Iris pigment epithelial cell (primary cell): ENCODE measurements at regions not wholly inside any gene's neighbourhood (a gene's known extent, or its start where the extent isn't known, plus 50 kb on each side); places are given as distances from the start of the nearest gene placed in this dataset.
"Not testable (repeated sequence)": the region's sequence is repeated elsewhere in the genome, so short reads cannot be mapped to it uniquely, and the experiment has no call there.

ENCODE experiments used
- DNase-seq: peaks from one replicate; pipeline ENCODE4 v3.0.0-alpha.2; 2011; ENCODE audit warnings: low read depth

DNA sequence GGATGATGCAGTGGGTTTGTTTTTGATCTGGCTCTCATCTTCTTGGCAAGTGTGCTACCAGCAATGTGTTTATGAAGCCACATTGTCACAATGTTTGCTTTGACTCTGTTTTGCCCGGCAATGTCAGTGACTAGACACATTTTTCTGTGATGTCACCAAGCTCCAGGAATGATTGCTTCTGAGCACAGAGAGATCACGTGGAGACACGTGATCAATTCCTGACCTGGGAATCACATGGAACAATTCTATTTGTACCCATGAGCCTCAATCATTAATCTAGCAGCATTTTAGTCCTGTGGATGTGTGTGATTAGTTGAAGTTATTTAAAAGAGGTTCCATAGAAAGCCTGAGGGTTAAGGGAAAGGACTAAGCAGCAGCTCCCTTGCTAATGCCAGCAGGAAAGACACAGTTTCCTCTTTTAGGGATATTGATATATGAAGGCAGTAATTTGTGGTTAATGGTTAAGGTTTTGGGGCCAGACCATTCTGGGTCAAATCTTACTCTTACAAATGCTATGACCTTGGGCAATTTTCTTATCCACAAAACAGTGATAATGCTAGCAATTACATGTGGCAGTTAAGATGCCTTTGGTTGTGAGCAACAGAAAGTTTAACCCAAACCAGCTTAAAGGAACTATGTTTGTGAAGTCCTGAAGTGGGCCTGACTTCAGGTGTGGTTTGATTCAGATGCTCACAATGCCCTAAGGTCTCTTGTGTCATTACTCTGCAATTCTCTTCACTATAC lies 59.0 kb downstream of the FASLG start:
- no peak for DNase-seq

DNA sequence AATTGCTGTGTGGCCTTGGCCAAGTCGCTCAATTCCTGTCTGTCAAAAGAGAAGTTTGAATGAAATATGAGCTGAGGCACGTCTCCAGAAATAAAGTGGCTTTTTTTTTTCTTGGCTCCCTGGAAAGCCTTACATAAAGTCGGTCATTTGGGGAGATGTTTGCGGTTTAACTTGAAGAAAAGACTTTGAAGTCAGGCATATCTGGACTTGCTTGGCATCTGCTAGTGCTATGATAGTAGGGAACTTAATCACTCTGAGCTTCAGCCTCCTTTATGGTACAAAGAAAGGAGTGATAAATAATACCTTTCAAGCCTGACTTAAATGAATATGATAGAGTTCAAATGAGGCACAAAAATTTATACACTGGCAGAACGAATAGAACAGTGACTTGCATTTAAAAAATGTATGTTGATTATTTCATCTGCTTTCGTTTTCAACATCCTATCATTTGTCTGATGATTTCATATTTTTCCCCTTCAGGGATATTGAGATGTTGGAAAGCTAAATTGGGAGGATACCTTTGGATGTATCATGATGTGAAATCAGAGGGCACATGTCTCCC lies 60.2 kb downstream of the FASLG start:
- peak; percentile 39 for DNase-seq

DNA sequence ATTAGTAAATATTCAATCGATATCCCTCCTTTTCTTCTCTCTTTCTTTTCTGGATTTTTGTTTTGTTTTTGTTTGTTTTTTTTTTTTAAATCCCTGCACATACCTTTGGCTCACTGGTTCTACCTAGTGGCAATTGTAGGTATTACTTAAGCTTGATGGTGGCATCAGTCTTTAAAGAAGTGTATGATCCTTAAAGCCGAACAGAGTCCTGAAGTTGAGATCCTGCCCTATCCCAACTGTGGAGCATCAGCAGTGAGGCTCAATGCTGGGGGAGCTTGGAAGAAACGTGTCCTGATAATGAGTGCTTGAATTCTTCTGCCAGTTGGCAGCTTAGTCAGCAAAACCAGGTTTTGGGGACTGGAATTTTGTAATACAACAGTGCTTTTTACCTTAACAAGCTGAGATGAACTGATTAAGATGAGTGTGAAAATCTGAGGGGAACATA lies 60.8 kb downstream of the FASLG start:
- DNase-seq = peak; percentile 57

DNA sequence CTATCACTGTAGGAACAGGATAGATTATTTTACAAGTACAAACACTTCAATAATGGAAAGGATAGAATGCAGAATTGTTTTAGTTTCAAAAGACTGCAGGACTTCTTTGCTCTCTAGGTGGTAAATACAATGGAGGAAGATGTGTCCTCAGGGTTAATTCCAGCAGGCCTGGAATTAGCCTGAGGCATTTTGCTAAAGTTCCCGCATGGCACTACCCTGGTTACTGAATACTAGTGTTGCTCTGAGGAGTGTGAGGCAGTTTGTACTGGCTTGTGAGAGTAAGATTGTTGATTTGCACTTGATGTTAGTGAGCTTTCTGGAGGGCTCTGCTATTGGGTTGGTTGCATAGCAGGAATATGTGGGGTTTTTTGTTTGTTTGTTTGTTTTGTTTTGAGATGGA lies 61.4 kb downstream of the FASLG start:
- no peak for DNase-seq

DNA sequence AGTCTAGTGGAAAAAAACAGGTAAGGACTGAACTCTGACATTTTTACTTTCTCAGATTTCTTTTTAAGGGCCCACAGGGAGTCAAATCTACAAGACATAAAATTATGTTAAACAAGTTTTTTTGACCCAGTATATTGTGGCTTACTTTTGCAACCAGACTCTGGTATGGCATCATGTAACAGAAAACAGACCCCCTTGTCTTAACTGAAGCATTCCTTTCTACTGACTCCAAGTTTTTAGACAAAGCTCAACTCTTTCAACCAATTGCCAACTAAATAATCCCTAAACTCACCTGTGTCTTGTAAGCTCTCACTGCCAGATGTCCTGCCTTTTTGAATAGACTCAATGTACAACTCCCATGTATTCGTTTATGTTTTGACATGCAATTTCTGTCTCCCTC lies 64.3 kb downstream of the FASLG start:
- peak; percentile 45 for DNase-seq

DNA sequence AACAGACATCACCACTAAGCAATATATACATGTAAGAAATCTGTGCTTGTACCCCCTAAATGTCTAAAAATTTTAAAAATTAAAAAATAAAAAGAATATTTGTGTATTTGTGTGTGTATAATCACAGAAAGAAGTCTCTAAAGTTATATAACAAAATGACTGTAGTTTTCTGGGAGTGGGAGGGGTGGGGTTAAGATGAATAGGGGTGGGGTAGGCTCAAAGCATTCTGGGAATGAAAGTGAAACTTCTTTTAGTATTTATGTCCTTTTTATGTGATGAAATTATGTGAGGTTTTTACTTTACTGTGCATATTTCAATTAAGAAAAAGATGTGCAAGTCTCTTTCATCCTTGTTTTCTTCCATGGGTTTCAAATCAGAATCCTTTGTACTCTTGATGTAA lies 65.3 kb downstream of the FASLG start:
- DNase-seq = no peak

DNA sequence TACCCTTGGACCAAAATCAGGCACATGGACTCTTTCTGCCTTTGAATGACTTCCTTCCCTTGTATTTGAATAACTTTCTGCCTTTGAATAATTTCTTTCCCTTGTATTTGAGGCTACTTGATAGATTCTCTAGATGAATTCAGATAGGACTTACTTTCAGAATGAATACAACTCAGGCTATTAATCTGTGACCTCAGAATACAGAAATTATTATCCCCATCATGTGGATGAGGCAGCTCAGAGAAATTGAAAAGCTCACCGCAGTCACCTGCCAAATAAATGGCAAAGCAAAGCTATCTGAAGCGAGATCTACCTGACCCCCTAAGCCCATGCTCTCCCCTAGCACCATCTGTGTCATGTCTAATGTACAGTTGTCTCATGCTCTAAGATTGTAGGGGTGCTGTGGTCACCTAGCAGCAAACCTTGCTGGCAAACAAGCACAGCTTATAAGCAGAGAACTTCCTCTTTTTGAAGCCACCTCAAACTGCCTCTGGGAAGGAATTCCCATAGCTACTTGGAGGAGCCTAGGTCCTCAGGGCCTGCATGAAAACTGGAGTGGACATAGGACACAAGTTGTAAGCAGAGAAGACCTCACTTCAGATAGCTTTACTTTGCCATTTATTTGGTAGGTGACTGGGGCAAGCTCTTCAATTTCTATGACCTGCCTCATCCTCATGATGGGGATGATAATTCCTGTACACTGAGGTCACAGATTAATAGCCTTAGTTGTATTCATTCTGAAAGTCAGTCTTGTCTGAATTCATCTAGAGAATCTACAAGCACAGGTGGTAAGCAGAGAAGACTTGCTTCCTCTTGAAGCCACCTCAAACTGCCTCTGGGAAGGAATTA lies 66.1 kb downstream of the FASLG start:
- no peak for DNase-seq

DNA sequence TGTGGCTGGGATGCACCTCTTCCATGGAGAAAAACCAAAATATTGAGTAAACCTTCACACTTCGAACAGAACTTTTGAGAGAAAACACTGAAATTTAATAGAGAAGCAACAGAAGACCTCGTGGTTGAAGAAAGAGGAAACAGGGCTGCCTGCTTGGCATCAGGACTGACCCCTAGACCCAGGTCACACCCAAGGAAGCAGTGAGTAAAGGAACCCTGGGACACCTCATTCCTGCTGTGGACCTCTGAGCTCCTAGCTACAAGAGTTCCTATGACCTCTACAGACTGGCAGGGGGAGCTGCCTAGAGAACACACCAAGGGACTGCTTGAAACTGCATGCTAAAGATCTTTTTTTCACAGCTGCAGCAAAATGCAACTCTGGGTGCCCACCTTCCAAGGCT lies 67.8 kb downstream of the FASLG start:
- DNase-seq = no peak

DNA sequence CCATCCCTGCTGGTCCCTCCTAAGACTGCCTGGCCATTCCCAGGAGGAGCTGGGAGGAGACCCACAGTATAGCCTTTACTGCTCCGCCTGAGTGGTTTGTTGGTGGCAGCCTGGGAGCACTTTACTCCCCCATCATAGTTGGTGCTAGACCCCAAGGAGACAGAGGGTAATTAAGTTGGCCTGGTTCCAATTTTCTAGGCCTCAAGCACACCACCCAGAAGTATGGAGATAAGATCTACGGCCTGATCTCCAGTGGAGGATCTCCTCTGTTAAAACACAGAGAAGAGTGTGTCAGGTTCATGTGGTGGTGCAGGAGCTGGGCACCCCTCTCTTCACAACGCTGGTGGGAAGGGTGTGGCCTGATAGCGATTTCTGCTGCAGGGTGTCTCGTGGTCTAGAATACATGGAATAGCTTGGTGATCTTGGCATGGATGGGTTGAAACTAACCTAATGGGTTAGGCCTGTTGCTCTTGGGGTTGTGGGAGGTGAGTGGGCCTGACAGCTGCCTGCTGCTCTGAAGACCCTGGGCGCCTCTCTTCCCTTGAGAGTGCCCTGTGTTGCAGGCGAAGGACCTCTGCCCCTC lies 68.5 kb downstream of the FASLG start:
- DNase-seq = no peak

DNA sequence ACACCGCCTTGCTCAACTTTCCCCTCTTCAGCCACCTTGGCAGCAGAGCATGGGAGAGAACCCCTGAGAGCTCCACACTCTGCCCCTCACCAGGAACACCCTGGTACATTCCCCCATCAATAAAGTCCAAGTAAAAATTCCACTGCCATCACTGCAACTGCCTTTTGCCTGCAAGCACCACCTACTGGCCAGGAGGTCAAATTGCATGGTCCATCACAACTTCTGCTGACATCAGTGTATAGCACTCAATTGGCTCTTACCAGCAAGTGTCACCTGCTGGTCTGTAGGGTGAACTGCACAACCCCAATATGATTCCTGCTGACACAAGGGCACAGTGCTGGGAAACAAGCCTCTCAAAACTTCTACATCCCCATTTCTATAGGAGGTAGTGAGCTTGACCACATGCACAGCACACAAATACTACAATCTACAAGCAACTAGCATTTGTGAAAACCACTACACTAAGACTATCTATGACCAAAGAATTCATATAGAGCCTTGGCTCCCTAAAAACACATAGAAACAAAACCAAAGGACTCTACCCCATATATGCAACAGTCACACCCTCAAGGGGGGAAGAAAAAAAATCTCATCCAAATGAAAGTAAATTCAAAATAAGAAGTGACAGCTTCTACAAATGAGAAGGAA lies 69.2 kb downstream of the FASLG start:
- peak; percentile 74 for DNase-seq

DNA sequence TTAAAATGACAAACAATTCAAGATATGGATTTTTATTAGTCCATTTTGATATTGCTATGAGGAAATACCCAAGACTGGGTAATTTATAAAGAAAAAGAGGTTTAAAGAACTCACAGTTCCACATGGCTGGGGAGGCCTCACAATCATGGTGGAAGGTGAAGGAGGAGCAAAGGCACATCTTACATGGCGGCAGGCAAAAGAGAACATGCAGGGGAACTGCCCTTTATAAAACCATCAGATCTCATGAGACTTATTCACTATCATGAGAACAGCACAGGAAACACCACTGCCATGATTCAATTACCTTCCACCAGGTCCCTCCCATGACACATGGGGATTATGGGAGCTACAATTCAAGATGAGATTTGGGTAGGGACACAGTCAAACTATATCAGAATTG lies 69.8 kb downstream of the FASLG start:
- DNase-seq = not testable (repeated sequence)

DNA sequence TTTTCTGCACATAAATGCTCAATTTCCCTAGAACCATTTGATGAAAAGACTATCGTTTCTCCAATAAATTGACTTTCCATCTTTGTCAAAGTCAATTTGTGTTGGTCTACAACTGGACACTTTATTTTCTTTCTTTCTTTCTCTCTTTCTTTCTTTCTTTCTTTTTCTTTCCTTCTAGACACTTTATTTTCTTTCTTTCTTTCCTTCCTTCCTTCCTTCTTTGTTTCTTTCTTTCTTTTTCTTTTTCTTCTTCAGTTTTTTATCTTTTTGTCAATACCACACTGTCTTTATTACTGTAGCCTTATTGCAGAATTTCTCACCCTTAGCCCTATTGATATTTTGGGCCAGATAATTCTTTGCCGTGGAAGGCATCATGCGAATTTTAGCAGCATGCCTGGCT lies 73.5 kb downstream of the FASLG start:
- DNase-seq = no peak

DNA sequence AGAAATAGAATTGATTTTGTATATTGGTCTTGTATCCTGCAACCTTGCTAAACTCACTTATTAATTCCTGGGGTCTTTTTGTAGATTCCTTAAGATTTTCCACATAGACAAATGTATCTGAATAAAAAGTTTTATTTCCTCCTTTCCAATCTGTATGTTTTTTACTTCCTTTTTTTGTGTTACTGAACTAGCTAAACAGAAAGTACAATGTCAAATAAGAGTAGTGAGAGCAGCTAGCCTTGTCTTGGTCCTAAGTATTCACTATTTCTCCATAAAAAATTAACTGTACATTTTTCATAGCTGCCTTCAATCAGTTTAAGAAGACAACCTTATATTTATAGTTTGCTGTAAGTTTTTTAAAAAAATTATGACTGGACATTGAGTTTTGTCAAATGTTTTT lies 74.9 kb downstream of the FASLG start:
- no peak for DNase-seq

DNA sequence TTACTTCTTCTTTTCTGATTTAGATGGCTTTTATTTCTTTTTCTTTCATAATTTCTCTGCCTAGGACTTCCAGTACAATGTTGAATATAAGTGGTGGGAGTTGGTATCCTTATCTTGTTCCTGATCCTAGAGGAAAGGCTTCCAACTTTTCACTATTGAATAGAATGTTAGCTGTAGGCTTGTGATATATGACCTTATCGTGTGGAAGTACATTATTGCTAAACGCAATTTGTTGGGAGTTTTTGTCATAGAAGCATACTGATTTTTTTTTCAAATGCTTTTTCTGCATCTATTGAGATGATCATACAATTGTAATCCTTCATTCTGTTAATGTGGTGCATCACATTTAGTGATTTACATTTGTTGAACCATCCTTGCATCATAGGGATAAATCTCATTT lies 79.5 kb downstream of the FASLG start:
- no peak for DNase-seq

DNA sequence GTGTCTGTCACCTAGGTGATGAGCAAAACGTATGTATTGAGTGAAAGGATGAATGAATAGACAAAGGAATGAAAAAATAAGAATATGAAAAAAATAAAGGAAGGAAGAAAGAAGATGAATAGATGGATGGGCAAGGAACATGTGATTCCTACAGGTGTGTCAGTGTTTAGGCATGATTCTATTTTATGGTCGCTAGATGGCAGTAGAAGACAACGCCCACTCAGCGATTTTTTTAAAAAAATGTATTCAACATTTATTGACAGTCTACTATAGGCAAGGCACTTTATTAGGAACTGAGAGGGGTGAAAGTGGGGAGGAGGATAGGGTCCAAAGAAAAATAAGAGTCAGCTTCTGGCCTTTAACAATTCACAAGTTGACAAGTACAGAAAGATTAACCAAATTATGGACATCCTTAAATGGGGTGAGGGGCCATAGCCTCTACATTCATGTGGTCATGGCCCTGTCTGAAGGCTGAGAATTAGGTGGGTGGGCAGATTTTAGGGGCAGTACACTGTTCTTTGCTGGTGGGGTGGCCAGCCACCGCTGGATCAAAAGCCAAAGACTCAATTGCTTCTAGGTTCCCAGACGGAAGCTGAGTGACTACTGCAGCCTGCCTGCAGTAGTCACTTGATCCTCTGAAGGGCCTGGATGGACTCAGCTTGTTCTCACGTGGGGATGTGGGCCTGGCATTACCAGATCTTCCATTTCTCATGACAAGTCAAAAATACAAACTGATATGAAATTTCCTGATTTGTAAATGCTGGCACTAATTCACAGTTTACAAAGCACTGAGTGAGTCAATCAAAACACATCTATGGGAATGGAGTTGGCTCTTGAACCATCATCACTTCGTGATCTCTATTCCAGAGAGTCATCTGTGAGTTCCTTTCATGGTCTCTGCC lies 83.9 kb downstream of the FASLG start:
- DNase-seq = peak; percentile 65

DNA sequence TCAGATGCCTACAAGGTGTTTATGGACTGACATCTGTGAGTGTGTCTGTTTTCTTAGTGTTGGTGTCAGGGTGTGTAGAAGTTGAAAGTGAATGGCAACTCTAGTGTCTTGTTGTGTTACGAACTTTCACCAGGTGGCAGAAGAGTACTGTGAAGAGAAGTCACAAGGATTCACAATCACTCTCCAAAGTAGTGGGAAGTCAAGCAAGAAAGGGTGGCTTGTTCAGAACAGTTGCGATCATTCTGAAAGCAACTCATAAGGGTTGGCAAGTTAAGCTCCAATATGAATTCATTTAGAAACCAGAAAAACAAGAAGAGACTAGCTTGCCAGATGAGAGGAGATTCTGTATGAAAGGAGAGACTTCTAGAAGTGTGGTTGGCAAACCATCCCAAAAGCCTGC lies 86.1 kb downstream of the FASLG start:
- DNase-seq = peak; percentile 93

DNA sequence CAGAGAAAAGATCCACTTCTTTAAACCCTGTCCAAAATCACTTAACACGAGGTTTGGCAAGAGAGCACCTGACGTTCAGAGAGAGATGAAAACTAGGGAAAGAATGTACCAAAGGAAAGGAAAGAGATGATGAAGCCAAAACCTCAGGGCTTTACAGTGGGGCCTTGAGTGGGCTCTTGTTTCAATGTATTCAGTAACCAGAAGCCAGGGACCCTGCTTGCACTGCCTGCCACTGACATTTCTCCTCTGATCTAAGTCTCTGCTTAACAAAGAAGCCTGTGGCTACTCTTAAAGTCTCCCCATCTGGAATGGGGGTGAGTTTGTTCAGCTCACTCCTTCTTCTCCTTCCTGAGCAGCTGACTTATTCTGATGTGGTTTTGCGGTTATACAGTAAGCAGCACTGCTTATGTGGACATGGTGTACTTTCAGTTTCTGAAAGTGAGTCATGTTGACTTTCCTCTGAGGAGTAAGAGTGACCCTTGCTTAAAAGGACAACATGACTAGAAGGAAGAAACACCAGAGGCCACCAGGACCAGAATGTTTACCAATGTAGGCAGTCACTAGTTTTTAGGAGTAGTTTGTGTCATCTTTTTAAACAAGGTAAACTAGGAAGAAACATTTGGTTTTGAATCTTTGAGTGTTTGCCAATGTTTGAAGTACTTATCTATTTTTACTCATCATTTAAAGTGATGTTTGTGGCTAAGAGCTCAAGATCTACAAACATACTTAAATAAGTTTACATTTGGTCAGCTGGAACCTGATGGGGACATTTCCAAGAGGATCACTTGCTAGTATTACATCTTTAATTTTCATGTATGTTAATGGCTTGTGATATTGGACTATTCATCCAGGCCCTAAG lies 87.4 kb downstream of the FASLG start:
- peak; percentile 100 for DNase-seq

DNA sequence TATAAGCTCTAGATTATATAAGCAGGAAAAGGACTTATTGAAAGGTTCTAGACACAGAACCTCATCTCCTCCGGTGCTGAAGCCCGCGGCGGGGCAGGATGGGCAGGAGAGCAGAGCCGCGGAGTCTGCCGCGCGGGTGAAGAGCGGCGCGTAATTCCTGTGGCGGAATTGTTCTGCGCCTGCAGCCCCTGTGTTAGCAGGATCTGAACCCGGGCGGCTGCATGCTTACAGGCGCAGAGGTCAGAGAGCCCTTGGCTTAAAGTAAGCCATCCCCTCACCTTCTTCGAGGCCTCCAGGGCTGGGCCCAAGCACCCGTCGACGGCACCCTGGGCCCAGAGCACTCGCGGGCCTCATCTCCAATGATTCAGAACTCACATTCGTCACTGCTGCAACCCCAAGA lies 89.3 kb downstream of the FASLG start:
- DNase-seq = no peak

DNA sequence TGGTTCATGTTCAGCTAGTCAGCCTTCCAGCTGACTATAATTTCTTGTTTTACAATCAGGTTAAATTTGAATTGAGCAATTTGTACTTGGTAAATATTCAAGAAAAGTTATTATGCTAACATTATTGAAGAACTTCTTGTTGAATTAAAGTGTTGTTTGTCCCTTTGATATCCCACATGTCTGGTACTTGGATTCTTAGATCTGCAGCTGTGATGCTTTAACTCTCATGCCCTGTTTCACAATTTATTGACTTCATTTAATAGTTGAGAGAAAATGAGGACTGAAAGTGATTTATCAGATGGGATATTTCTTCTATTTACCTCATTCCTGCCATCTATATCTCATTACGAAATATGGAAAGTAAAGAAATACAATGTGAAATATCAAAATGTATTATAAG lies 92.8 kb downstream of the FASLG start:
- no peak for DNase-seq

DNA sequence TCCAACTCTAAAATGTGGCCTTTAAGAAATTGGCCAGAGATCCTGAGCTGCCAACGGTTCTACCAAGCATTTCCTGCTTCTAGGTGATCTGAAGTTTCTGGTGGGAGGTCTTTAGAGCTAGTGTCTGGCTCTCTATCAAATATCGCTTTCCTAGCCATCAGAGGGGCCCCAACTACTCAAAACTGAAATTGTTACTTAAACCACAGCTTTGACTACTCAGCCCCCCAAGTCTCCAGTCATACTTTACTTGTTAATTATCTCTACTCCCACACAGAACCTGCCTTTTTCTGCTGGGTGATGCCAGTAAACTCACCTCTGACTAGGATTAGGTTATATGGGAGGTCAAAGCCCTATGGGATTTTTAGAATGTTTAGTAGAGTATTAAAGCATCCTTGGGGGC lies 95.1 kb downstream of the FASLG start:
- no peak for DNase-seq
